ENCODE measurements at regions not wholly inside any gene's neighbourhood (a gene's known extent, or its start where the extent isn't known, plus 50 kb on each side); places are given as distances from the start of the nearest gene placed in this dataset.

DNA sequence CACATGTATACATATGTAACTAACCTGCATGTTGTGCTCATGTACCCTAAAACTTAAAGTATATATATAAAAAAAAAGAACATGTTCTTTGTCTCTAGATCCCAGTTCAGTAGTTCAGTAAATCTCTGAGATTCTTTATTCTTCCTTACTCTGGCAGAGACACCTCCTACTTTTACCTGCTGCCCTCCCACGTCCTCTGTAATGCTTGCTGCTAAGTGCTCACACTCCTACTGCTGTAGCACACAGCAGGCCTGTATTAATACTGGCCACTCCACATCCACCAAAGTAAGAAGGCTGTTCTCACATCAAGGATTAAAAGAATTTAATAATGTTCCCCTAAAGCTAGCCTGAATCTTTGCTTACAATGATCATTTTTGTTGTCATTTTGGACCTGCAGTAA, 648.4 kb upstream of the EYS start:
- TF ChIP-seq, protein P1, sequence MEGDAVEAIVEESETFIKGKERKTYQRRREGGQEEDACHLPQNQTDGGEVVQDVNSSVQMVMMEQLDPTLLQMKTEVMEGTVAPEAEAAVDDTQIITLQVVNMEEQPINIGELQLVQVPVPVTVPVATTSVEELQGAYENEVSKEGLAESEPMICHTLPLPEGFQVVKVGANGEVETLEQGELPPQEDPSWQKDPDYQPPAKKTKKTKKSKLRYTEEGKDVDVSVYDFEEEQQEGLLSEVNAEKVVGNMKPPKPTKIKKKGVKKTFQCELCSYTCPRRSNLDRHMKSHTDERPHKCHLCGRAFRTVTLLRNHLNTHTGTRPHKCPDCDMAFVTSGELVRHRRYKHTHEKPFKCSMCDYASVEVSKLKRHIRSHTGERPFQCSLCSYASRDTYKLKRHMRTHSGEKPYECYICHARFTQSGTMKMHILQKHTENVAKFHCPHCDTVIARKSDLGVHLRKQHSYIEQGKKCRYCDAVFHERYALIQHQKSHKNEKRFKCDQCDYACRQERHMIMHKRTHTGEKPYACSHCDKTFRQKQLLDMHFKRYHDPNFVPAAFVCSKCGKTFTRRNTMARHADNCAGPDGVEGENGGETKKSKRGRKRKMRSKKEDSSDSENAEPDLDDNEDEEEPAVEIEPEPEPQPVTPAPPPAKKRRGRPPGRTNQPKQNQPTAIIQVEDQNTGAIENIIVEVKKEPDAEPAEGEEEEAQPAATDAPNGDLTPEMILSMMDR (IDR thresholded peaks at IDR 0.05; ENCODE audit: low read length), result no peak
- TF ChIP-seq EZH2phosphoT487 (IDR thresholded peaks at IDR 0.05; ENCODE audit: low read length) (no peak), EZH2 (optimal IDR thresholded peaks at IDR 0.05; ENCODE audit: low read depth, low read length) (no peak)
